Activated CD4-positive, alpha-beta T cell treated with anti-CD3 and anti-CD28 coated beads for 48 hours (primary cell): ENCODE measurements at regions not wholly inside any gene's neighbourhood (a gene's known extent, or its start where the extent isn't known, plus 50 kb on each side); places are given as distances from the start of the nearest gene placed in this dataset.

ENCODE experiments used
- DNase-seq: peaks from one replicate; pipeline ENCODE4 v3.0.0-alpha.2; 2020

- no peak for DNase-seq
Measured at GRCh38 chr2:217652761-217653639, 349.8 kb downstream of the TNS1 start.

- peak; percentile 22 for DNase-seq
Measured at GRCh38 chr2:217650716-217651360, 352.0 kb downstream of the TNS1 start.

- no peak for DNase-seq
Measured at GRCh38 chr2:217650229-217650628, 352.6 kb downstream of the TNS1 start.

- DNase-seq, result no peak
Measured at GRCh38 chr2:217647925-217648324, 354.9 kb downstream of the TNS1 start.

GRCh38 chr2:217647226-217647625 is 355.6 kb downstream of the TNS1 start:
- no peak for DNase-seq

GRCh38 chr2:217645896-217646295 is 356.9 kb downstream of the TNS1 start:
- no peak for DNase-seq

- no peak for DNase-seq
Measured at GRCh38 chr2:217643789-217644301, 358.9 kb downstream of the TNS1 start.

- no peak for DNase-seq
Measured at GRCh38 chr2:217642944-217643343, 359.9 kb downstream of the TNS1 start.

- DNase-seq, result no peak
Measured at GRCh38 chr2:217641960-217642359, 360.8 kb downstream of the TNS1 start.

GRCh38 chr2:217639481-217639880 is 363.3 kb downstream of the TNS1 start:
- no peak for DNase-seq

GRCh38 chr2:217638533-217638932 is 364.3 kb downstream of the TNS1 start:
- no peak for DNase-seq

GRCh38 chr2:217638031-217638430 is 364.8 kb downstream of the TNS1 start:
- no peak for DNase-seq

- DNase-seq, result no peak
Measured at GRCh38 chr2:217636991-217637561, 365.7 kb downstream of the TNS1 start.

- DNase-seq, result no peak
Measured at GRCh38 chr2:217636578-217636977, 366.2 kb downstream of the TNS1 start.

GRCh38 chr2:217634871-217635270 is 367.9 kb downstream of the TNS1 start:
- DNase-seq, result no peak

- no peak for DNase-seq
Measured at GRCh38 chr2:217632043-217632442, 370.8 kb downstream of the TNS1 start.

GRCh38 chr2:217631115-217631514 is 371.7 kb downstream of the TNS1 start:
- no peak for DNase-seq

GRCh38 chr2:217629347-217629746 is 373.4 kb downstream of the TNS1 start:
- DNase-seq, result no peak

GRCh38 chr2:217628061-217628460 is 374.7 kb downstream of the TNS1 start:
- no peak for DNase-seq

- DNase-seq, result no peak
Measured at GRCh38 chr2:217626926-217627325, 375.9 kb downstream of the TNS1 start.

- no peak for DNase-seq
Measured at GRCh38 chr2:217625557-217626169, 377.1 kb downstream of the TNS1 start.

GRCh38 chr2:217623281-217623912 is 379.4 kb downstream of the TNS1 start:
- DNase-seq, result no peak
